Esophagus muscularis mucosa (tissue), 4 donors: ENCODE measurements at regions not wholly inside any gene's neighbourhood (a gene's known extent, or its start where the extent isn't known, plus 50 kb on each side); places are given as distances from the start of the nearest gene placed in this dataset.

Experiments used
- DNase-seq: peaks from one replicate; pipeline ENCODE4 v3.0.0-alpha.2; 2017; ENCODE audit errors: extremely low spot score
- H3K27ac ChIP-seq, 4 donors: fragments of 200-600 bp; sonication (generic); replicated peaks in 1 of 4; 1 replicate in 3 of 4; 2 replicates in 1 of 4; pipeline ENCODE4 v1.5.1; 2016 to 2019; ENCODE audit warnings: mild to moderate bottlenecking in 1 of 4
- H3K27me3 ChIP-seq, 4 donors: fragments of 200-600 bp; sonication (generic); one replicate each; pipeline versions ENCODE4 v1.5.1 to v1.6.0; 2016 to 2019
- H3K36me3 ChIP-seq, 4 donors: fragments of 200-600 bp; sonication (generic); one replicate each; pipeline ENCODE4 v1.5.1; 2016 to 2019
- H3K4me1 ChIP-seq, 4 donors: fragments of 200-600 bp; sonication (generic); one replicate each; pipeline ENCODE4 v1.5.1; 2016 to 2019
- H3K4me3 ChIP-seq, 4 donors: fragments of 200-600 bp; sonication (generic); 1 replicate in 2 of 4; 2 replicates in 2 of 4; pipeline ENCODE4 v1.5.1; 2016 to 2019; ENCODE audit warnings: mild to moderate bottlenecking in 4 of 4, moderate library complexity in 1 of 4
- H3K9me3 ChIP-seq, 4 donors: fragments of 200-600 bp; sonication (generic); 1 replicate in 3 of 4; 2 replicates in 1 of 4; pipeline ENCODE4 v1.5.1; 2016 to 2019
- EP300 ChIP-seq: sonication (generic); formaldehyde crosslinking; IDR thresholded peaks from one replicate; pipeline ENCODE4 v1.6.1; 2017; ENCODE audit warnings: antibody characterized with exemption
- POLR2A ChIP-seq: fragments of 450-650 bp; IDR thresholded peaks from one replicate; pipeline ENCODE4 v1.6.1; 2017; ENCODE audit warnings: antibody characterized with exemption, moderate library complexity, mild to moderate bottlenecking, low read depth
- POLR2AphosphoS5 ChIP-seq, 2 donors: sonication (generic); formaldehyde crosslinking; IDR thresholded peaks; one replicate each; pipeline ENCODE4 v1.6.1; 2017; ENCODE audit warnings: antibody characterized with exemption in 2 of 2
- WGBS: methylation state at CpG from one replicate; pipeline ENCODE4 v1.1.5; 2018; 5-methylcytosine and 5-hydroxymethylcytosine counted together
- intact Hi-C: fragments of 100-400 bp; cut with DNase I; formaldehyde crosslinking; loops from one replicate; pipeline ENCODE4 v1.15.1; 2023
- TF ChIP-seq, protein P1 (sequence below), 3 experiments: fragments of 200-600 bp in 2 of 3; fragments of 450-650 bp in 1 of 3; sonication (generic) in 2 of 3; IDR thresholded peaks; one replicate each; pipeline ENCODE4 v1.5.1; 2017 to 2019; ENCODE audit warnings: antibody characterized with exemption in 3 of 3, mild to moderate bottlenecking in 2 of 3, moderate library complexity in 1 of 3

- Histone ChIP-seq H3K4me1 (peaks cover 7 to 31% (median 27%) of the 10 kb centered on the region in 4 donors), H3K9me3 (peaks cover 0 to 10% (median 4%) of the 10 kb centered on the region in 4 donors), H3K27ac (peak overlapping the region in 3 of 4 donors; percentile 73 to 83 (median 79)), H3K27me3 (peaks cover 0 to 4% (median 0%) of the 10 kb centered on the region in 4 donors), H3K36me3 (no peaks in the 10 kb centered on the region), H3K4me3 (no peak overlapping the region)
- TF ChIP-seq POLR2A (no peak), POLR2AphosphoS5 (IDR thresholded peaks at IDR 0.05) (no peak), EP300 (no peak)
- TF ChIP-seq, protein P1, sequence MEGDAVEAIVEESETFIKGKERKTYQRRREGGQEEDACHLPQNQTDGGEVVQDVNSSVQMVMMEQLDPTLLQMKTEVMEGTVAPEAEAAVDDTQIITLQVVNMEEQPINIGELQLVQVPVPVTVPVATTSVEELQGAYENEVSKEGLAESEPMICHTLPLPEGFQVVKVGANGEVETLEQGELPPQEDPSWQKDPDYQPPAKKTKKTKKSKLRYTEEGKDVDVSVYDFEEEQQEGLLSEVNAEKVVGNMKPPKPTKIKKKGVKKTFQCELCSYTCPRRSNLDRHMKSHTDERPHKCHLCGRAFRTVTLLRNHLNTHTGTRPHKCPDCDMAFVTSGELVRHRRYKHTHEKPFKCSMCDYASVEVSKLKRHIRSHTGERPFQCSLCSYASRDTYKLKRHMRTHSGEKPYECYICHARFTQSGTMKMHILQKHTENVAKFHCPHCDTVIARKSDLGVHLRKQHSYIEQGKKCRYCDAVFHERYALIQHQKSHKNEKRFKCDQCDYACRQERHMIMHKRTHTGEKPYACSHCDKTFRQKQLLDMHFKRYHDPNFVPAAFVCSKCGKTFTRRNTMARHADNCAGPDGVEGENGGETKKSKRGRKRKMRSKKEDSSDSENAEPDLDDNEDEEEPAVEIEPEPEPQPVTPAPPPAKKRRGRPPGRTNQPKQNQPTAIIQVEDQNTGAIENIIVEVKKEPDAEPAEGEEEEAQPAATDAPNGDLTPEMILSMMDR (IDR thresholded peaks at IDR 0.05) = no peak
- WGBS = 90% methylated on average over 15 of the region's 16 CpGs
- intact Hi-C loops = no loop called here
- DNase-seq = peak; percentile 86
These were observed 71.6 kb downstream of the ACKR3 start for GRCh38 chr2:236641051-236641726.

DNA sequence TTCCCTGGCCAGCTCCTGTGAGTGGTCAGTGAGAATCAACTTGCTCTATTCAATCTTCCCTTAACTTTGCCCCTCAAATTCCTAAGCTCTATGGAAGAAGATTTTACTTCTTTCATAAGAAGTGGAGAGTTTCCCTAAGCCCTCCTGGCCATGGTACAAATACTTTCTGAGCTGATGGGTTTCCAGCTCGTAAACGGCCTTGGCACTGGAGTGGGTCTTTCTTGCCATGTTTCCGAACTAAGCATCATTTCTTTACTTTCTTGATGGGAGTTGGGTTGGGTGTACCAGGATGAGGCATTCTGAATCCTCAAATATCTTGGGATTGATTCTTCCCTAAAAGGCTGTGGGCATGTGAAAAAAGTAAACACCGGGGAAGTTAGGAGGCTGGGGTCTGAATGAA, 72.5 kb downstream of the ACKR3 start:
- intact Hi-C loops = no loop called here
- H3K4me3 ChIP-seq = no peak overlapping the region
- peaks cover 0 to 10% (median 4%) of the 10 kb centered on the region in 4 donors for H3K9me3 ChIP-seq
- peak overlapping the region; percentile 73 to 83 (median 80) for H3K27ac ChIP-seq
- H3K36me3 ChIP-seq = no peaks in the 10 kb centered on the region
- WGBS = 45% methylated on average over 4 of the region's 4 CpGs
- peaks cover 7 to 35% (median 28%) of the 10 kb centered on the region in 4 donors for H3K4me1 ChIP-seq
- DNase-seq = peak; percentile 91
- H3K27me3 ChIP-seq = peaks cover 0 to 4% (median 0%) of the 10 kb centered on the region in 4 donors
- TF ChIP-seq, protein P1 (IDR thresholded peaks at IDR 0.05) = no peak
- no peak for TF ChIP-seq EP300
- no peak for TF ChIP-seq POLR2AphosphoS5 (IDR thresholded peaks at IDR 0.05)
- TF ChIP-seq POLR2A = no peak

DNA sequence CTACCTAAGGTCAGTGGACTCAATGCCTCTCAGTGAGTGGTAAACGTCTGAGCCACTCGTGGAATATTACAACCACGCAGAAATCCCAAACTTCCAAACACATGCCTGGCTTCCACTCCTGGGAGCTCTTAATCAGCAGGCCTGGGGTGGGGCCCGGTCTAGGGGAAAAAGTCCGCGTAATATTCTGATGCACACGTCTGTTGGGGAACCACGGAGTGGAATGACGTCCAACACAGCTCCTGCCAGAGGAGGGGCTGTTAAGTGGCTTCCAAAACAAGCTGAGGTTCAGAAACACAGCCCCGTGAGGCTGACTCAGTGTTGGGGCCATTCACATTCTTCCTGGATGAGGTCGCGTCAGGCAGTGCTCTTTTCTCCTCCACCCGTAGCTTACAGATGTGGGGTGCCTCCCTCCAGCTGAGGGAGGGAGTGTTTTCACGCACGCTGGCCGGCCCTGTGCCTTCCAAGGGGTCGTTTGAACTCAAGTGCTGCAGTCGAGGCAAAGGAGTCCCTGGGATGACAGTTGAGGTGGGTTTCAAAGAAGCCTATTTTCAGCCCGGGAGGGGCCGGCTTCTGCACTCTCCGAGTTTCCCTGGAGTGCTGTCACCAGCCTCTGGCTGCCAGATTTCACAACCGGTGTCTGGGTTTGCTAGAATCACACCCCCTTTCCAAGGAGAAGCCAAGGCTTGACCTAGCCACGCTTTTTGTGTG, 73.1 kb downstream of the ACKR3 start:
- intact Hi-C loops = no loop called here
- peak; percentile 76 to 80 for TF ChIP-seq POLR2AphosphoS5 (IDR thresholded peaks at IDR 0.05)
- TF ChIP-seq POLR2A = no peak
- H3K9me3 ChIP-seq = peaks cover 0 to 10% (median 4%) of the 10 kb centered on the region in 4 donors
- no peaks in the 10 kb centered on the region for H3K36me3 ChIP-seq
- H3K4me3 ChIP-seq = peak overlapping the region in 3 of 4 donors; percentile 4 to 39 (median 30)
- peak; percentile 96 for DNase-seq
- H3K27ac ChIP-seq = peak overlapping the region; percentile 73 to 83 (median 80)
- H3K27me3 ChIP-seq = peaks cover 0 to 4% (median 0%) of the 10 kb centered on the region in 4 donors
- H3K4me1 ChIP-seq = peaks cover 7 to 35% (median 28%) of the 10 kb centered on the region in 4 donors
- WGBS = 27% methylated on average over 14 of the region's 23 CpGs

GRCh38 chr2:236643480-236643879, 73.9 kb downstream of the ACKR3 start:
- H3K9me3 ChIP-seq = peaks cover 0 to 10% (median 4%) of the 10 kb centered on the region in 4 donors
- peaks cover 0 to 4% (median 0%) of the 10 kb centered on the region in 4 donors for H3K27me3 ChIP-seq
- H3K36me3 ChIP-seq = no peaks in the 10 kb centered on the region
- no peak for TF ChIP-seq EP300
- no peak for TF ChIP-seq POLR2A
- TF ChIP-seq POLR2AphosphoS5 (IDR thresholded peaks at IDR 0.05) = no peak
- TF ChIP-seq, protein P1 (IDR thresholded peaks at IDR 0.05) = no peak
- H3K27ac ChIP-seq = peak overlapping the region; percentile 73 to 83 (median 80)
- no peak for DNase-seq
- 94% methylated on average over 8 of the region's 8 CpGs for WGBS
- H3K4me1 ChIP-seq = peaks cover 7 to 35% (median 28%) of the 10 kb centered on the region in 4 donors
- H3K4me3 ChIP-seq = no peak overlapping the region
- intact Hi-C loops = no loop called here

DNA sequence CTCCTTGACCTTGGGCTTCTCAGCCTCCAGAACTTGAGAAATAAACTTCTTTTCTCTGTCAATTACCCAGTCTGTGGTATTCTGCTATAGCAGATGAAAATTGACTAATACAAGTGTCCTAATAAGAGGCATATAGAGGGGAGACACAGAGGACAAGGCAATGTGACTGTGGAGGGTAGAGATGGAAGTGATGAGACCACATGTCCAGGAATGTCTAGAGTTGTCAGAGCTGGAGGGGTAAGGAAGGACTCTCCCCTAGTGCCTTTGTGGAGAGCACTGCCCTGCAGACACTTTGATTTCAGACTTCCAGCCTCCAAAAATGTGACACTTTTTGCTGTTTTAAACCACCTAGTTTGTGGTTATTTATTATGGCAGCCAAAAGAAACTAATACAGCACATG, 74.4 kb downstream of the ACKR3 start:
- Histone ChIP-seq H3K27me3 (peaks cover 0 to 4% (median 0%) of the 10 kb centered on the region in 4 donors), H3K4me1 (peaks cover 7 to 35% (median 28%) of the 10 kb centered on the region in 4 donors), H3K9me3 (peaks cover 0 to 10% (median 4%) of the 10 kb centered on the region in 4 donors), H3K27ac (peak overlapping the region in 2 of 4 donors; percentile 73 to 83), H3K36me3 (no peaks in the 10 kb centered on the region), H3K4me3 (no peak overlapping the region)
- intact Hi-C loops = no loop called here
- no peak for DNase-seq
- TF ChIP-seq POLR2AphosphoS5 (IDR thresholded peaks at IDR 0.05) = no peak
- no peak for TF ChIP-seq EP300
- TF ChIP-seq, protein P1 (IDR thresholded peaks at IDR 0.05) = no peak
- TF ChIP-seq POLR2A = no peak
